GM19025 (cell line): ENCODE measurements at regions not wholly inside any gene's neighbourhood (a gene's known extent, or its start where the extent isn't known, plus 50 kb on each side); places are given as distances from the start of the nearest gene placed in this dataset.
"Not testable (repeated sequence)": the region's sequence is repeated elsewhere in the genome, so short reads cannot be mapped to it uniquely, and the experiment has no call there.

Source experiments
- ATAC-seq: cut with Tn5 transposase; IDR thresholded peaks from one replicate; pipeline ENCODE4 v1.9.1; 2021; ENCODE audit warnings: mild to moderate bottlenecking, low read depth, moderate library complexity; ENCODE audit not compliant: unreplicated experiment

GRCh38 chr4:29081234-29081955, 1638.8 kb upstream of the PCDH7 start:
- no peak for ATAC-seq

- ATAC-seq = no peak
Observed at GRCh38 chr4:29082684-29083083, 1637.5 kb upstream of the PCDH7 start.

GRCh38 chr4:29085748-29086147, 1634.4 kb upstream of the PCDH7 start:
- no peak for ATAC-seq

GRCh38 chr4:29104694-29105093, 1615.5 kb upstream of the PCDH7 start:
- no peak for ATAC-seq

DNA sequence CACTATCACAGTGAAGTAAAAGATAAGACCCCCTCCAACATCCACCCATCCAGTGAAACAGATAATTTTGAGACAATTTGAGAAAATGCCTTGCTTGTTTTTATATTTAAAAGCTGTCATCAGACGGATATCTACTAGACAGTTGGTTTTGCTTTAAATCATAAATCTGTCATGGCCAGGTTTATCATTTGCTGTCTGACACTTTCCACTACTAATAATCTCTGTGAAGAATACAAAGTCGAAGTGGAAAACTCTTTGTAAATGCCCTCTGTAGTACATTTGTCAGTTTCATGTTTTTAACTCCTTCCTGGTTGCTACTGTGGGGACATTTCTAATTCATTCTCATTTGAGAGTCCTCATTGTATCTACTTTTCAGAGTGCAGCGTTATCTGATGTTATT, 1606.2 kb upstream of the PCDH7 start:
- ATAC-seq = no peak

DNA sequence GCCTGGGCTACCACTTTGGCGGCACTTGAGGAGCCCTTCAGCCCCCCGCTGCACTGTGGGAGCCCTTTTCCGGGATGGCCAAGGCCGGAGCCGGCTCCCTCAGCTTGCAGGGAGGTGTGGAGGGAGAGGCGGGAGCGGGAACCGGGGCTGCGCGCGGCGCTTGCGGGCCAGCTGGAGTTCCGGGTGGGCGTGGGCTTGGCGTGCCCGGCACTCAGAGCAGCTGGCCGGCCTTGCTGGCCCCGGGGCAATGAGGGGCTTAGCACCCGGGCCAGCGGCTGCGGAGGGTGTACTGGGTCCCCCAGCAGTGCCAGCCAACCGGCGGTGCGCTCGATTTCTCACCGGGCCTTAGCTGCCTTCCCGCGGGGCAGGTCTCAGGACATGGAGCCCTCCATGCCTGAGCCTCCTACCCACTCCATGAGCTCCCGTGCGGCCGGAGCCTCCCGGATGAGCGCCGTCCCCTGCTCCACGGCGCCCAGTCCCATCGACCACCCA, 1602.9 kb upstream of the PCDH7 start:
- ATAC-seq = not testable (repeated sequence)

DNA sequence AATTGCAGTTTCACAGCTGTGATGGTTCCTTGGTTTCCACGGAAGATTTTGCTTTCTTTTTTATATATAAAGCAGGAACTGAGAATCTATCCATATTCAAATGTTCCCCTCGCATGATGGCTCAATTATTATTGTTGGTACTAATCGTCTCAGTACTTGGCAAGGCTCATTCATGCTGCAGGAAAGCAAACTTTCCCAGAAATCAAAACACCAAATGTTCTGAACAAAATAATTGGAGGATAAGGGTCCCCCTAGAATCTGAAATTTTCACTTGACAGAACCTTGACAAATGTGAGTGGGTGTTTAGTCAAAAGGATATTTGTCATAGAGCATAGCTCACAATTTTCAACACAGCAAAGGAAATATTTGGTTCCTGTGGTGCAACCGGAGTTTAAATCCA, 1598.6 kb upstream of the PCDH7 start:
- ATAC-seq = no peak

- ATAC-seq = no peak
Observed at GRCh38 chr4:29128810-29129209, 1591.4 kb upstream of the PCDH7 start.

- ATAC-seq = no peak
Observed at GRCh38 chr4:29131304-29131703, 1588.9 kb upstream of the PCDH7 start.

- no peak for ATAC-seq
Observed at GRCh38 chr4:29142708-29143107, 1577.5 kb upstream of the PCDH7 start.

- ATAC-seq = no peak
Observed at GRCh38 chr4:29151584-29151983, 1568.6 kb upstream of the PCDH7 start.

DNA sequence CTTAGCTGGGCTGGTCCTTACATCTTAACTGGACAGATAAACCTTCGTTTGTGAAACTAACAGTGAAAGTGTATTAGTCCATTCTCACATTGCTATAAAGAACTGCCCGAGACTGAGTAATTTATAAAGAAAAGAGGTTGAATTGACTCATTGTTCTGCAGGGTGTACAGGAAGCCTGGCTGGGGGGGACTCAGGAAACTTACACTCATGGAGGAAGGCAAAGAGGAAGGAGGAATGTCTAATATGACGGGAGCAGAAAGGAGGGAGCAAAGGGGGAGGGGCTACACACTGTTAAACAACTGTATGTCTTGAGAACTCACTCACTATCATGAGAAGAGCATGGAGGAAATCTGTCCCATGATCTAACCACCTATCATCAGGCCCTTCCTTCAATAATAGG, 1566.5 kb upstream of the PCDH7 start:
- ATAC-seq = no peak

GRCh38 chr4:29175291-29175690, 1544.9 kb upstream of the PCDH7 start:
- no peak for ATAC-seq

DNA sequence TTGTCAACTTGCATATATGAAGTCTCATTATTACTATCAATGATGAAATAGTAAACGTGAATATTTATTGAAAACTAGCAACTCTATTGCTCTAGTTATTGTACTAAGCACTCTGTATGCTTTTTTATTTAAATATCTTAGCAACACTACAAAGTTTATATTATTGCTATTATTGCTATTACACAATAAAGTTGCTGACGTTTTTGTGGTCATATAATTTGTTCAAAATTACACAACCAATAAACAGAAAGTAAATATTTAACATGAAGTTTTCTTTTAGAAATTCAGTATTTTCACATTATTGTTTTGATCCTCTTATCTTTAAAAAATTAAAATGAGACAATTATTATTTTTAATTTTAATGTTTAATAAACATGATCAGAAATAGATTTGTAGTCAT, 1521.1 kb upstream of the PCDH7 start:
- no peak for ATAC-seq

DNA sequence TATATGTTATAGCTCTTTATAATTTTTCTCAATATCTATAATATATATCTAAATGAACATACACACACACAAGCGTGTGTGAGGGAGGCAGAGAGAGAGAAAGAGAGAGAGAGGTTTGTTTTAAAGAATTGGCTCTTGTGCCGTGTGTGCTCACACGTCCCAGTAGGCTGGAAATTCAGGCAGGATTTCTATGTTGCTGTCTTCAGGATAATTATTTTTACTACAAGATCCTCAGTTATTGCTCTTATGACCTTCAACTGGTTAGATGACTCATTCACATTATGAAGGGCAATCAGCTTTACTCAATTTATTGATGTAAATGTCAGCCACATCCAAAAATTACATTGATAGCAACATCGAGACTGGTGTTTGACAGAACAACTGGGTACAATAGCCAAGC, 1520.7 kb upstream of the PCDH7 start:
- ATAC-seq = no peak

DNA sequence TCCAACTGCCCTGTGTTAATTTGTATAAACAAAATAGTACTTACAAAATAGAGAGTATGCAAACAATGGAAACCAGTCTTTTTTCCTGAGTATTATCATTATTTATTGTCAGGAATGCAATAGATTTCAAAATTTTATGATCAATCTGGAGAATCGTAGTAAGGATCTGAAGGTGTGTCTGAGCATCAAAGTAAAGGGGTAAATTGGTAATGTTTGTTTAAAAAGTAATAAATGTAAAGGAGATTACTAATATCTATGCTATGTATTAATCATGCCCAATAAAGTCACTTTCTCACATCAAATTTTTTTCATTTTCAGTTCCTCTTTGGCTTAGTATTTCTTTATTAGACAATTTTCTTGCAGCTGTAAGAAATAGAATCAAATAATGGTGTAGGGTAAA, 1507.1 kb upstream of the PCDH7 start:
- ATAC-seq = no peak

DNA sequence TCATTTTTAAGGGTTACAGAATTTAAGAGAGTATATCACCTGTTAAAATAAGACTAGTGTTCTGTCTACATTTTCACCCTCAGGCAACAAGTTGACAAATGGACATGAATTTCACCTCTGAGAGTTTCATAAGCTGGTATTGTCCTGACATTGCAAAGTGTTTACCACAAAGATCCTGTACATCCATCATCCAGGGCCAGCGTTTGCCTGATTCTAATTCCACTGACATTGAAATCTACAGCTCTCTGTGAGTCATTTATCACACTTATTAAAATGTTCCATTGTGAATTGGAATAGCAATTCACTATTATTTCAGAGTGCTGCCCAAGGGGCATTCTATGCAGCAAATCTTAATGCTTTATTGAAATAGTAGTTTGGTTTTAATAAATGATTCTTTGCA, 1499.4 kb upstream of the PCDH7 start:
- no peak for ATAC-seq

GRCh38 chr4:29224911-29225310, 1495.3 kb upstream of the PCDH7 start:
- no peak for ATAC-seq

DNA sequence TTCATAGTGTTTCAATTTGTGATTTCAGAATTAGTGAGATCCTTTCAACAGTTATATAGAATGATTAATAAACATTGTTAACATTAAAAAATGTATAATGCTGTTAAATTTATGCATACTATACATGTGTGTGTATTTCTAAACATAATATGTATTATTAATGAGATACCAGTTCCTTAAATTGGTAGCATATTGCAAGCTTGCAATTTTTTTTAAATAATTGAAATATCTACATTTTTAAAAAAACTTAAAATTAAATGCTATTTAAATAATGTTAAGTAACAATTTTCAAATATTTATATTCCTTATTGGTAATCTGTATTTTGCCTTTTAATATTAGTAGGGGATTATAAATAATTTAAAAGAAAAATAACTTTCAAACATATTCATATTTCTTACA, 1479.5 kb upstream of the PCDH7 start:
- no peak for ATAC-seq

GRCh38 chr4:29243054-29243453, 1477.1 kb upstream of the PCDH7 start:
- ATAC-seq = no peak

DNA sequence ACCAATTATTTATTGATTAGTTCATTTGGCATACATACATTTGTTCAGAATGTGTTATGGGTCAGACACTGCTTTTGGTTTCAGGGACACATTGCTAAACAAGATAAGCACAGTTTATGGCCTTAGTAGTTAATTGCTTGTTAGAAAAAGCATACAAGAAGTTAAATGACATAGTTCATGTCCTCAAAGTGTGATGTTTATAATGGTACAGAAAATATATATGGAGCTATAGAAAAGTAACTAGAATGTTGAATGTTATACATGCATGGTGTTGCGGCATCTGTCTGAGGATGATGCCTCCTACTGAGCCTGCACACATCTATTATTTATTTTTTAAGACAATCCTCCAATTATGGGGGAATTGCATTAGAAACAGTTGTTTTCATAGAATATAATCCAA, 1476.3 kb upstream of the PCDH7 start:
- no peak for ATAC-seq

GRCh38 chr4:29259556-29259955, 1460.6 kb upstream of the PCDH7 start:
- ATAC-seq = no peak

DNA sequence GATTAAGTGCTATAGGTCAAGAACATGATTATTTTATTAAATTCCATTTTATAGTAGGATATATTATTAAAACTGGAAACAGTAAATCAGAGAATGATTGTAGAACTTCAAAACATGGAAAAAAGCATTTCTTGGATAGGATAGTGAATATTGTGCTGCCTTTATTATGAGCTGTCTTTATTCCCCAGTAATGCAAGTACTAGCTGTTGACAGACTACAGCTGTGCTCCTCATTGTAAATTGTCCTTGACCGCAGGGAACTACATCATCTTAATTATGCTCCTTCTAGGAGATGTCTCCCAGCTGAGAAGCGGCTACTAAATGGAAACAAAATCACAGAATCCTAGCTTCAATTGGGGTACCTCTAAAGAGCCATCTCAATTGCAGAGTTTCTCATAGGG, 1457.2 kb upstream of the PCDH7 start:
- no peak for ATAC-seq
